ENCODE measurements at regions not wholly inside any gene's neighbourhood (a gene's known extent, or its start where the extent isn't known, plus 50 kb on each side); places are given as distances from the start of the nearest gene placed in this dataset.

DNA sequence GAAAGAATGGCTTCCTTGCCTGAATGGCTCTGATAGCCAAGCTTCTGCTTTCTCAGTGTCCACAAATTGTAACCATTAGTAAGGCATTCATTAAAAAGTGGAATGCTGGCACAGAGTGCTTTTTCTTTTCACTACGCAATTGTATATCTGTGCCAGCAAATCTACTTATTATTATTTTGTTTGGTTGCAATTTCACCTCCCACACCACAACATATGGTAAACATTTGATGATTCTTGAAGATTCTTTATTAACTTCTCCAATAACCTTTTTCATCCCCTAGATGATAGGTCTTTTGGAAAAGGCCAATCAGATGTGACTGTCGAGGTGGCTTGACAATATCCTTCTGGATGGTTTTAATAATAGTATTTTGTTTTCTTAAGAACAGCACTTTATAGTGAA lies 234.1 kb downstream of the TMEM38B start:
- no peak for DNase-seq

DNA sequence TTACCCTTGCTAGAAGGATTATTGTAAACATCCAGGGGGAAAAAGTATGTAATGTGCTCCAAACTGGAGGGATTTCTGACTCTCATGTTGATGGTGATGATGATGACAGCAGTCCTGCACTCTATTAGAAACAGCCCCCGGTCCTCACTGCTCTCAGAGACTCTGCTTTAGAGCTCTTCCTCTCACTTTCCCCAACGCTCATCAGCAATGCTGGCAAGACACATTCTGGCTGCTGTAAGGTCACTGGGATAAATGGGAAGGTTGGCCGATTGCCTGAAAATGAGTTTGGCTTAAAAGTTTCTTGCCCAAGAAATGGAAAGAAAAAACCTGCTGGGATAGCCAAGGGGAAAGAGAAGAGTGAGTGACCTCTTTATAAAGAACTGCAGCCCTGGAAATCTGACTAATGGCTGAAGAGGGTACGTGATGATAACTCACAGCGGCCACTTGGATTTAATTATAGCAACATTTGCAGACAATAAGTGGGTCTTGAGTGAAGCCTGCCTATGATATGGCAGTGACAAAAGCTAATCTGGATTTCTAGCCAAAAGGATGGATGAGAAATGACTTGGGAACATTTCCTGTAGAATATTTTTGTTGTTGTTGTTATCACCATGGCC lies 235.8 kb downstream of the TMEM38B start:
- DNase-seq: peak; percentile 66

DNA sequence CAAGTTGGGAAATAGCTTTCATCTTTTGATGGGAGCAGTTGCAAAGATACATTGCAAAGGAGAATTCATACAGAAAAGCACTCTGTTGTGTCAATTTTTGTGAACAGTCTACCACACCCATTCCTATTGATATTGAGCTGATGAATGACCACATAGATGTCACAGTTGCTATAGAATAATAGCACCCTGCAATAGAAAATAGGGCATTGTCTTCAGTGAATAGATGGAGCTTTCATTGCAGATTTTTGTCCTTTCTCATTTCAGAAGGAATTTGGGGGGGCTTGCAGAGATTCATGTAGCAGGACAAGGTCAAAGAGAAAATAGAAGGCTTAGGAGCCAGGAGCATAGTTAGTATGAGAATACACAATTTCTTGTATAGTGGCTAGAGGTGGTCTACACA lies 237.9 kb downstream of the TMEM38B start:
- DNase-seq: no peak

DNA sequence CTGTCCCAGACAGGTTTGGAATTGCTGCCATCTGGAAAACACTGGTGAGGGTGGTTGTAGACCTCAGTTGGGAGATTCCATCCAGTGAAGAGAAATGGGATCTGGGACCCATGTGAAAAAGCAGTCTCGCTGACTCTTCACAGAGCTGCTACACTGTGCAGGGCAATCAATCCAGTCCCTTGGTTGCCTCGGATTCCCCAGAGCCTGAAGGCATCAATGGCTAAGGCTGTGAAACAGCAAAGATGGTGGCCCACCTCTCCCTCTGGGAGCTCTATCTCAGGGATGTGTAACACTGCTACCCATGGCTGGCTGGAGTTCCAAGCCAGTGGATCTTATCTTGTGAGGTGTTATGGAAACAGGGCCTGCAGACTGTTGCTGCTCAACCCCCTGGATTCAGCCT lies 256.1 kb downstream of the TMEM38B start:
- no peak for DNase-seq

DNA sequence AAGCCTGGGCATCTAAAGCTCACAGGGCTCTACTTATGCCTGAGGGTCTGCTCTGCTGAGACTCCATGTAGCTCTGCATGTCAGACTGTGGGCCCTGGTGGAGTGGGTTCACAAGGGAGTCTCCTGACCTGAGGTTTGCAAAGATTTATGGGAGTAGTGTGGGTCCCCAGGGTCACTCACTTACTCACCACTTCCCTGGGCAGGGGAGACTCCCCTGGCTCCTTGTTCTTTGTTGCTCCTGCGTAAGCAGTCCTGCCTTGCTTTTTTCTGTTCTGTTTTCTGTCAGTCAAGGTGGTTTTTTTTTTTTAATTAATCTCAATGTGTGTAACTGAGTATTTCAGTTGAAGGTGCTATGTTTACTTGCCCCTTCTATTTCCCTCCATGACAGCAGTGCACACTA lies 256.6 kb downstream of the TMEM38B start:
- no peak for DNase-seq

DNA sequence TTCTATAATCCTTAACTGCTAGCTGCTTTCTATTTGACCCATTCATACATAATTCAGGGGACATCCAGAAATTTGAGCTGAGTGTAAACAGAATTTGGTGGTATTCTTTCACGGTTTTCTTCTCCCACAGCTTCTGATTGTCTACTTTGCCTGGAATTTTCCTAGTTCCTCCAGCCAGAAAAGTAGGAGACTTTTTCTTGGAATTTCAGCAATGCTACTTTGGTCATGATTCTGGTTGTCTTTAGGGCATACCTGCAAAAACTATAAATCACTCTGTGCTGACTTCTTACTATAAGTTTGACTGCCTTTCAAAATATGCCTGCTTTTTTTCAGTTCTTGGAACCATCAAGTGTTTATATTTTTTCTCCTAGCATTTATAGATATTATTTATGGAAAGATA lies 260.2 kb downstream of the TMEM38B start:
- no peak for DNase-seq

DNA sequence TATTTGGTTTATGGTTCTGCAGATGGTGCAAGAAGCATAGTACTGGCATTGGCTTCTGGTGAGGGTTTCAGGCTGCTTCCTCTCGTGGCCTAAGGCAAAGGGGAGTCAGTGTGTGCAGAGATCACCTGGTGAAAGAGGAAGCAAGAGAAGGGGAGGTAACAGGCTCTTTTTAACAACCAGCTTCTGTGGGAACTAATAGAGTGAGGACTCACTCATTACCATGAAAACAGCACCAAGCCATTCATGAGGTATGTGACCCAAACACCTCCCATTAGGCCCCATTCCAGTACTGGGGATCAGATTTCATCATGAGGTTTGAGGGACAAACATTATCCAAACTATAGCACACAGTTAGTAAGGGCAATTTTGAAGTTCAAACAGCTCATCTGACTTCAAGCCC lies 263.5 kb downstream of the TMEM38B start:
- no peak for DNase-seq

DNA sequence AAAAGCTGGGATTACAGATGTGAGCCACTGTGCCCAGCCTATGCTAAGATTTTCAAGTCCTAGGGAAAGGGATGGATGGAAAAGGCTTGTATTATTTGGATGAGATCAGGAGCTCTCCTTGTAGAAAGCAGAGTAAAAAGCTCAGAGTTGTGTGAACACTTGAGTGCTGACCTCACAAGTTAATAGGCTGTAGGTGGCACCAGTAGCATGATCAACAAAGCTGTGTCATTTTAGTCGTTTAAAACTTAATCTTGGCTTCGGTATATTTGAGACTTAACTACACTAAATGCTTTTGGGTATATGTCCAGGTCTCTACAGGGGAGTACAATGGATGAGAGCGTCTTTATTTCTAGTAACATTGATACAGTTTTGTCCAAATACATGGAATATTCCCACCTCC lies 264.2 kb downstream of the TMEM38B start:
- DNase-seq: no peak

DNA sequence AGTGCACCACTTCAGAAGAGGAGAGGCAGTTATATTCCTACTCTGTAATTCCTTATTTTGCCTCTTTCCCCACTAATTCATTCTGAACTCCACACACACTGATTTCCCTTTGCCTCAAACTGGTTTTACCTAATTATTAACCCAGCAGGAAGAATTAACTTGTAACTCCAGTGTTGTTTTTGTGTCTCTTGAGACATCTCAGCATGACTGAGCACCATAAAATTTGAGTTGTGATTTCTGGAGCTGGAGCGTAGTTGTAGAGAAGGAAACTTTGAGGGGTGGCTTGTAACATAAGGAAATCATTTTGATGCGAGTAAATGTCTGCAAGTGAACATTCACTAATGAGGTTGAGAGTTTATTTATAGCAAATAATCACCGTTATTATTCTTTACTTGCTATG lies 265.2 kb downstream of the TMEM38B start:
- no peak for DNase-seq

DNA sequence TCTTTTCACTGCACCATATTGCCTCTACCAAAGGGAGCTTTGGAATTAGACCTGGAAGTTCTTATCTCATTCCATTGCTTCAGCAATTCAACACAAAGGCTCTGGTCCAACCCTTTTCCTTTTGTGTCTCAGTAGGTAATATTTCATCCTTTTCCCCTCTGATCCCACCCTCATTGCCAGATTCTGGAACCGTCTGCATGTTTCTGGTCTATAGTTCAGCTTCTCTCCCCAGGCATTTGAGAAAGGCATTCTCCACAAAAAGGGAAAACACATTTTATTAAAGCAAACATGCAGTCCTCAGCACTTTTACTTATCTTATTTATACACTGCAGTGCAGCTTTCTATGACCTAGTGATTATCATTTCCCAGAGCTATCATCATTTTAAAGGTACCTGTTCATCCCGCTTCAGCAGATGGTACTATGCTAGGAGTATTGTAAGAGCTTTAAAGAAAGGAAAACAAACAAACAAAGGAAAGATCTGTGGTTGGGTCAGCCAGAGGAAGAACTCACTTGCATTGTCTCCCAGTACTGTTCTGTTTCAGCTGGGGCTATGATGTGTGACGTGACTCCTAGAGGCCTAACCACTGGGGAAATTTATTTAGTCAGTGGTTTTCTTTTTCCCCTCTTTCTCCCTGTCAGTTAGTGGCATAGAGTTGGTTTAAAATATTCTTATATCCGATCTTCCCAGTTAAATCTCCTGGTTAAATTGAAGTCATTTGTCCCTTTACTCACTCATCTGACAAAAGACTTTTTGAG lies 269.2 kb downstream of the TMEM38B start:
- no peak for DNase-seq

DNA sequence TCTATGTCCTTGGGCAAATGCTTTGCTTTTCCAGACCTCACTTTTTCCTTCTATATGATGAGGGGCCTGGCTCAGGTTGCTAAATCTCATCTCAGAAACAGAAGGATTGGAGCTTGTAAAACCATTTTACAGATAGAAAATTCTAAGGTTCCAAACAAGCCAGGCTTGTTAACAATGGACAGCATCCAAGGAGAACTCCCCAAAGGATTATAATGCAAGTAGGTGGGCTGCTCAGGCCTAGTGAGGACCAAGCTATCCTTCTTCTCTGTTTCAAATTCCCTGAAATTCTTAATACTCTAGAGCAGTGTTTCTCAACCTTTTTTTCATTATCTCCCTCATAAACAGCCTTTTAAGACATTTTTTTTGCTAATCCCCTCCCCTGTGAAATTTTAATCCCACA lies 269.8 kb downstream of the TMEM38B start:
- DNase-seq: no peak

DNA sequence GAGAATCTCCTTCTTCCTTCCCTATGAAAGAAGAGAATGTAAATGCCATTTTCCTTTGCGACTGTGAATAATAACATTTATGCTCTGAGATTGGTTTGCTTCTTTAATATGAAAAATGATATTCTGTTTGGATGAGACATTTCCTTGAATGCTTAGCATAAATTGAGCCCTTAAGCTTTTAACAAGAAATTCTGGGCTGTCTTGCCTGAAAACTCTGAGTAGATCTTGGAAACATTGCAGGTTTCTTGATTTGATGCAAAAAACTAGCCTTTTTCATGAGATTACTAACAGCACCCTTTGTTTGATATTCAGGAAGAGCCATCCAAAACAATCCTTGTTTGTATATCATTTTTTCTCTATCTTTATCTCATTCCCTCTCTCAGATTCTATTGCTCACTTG lies 272.5 kb downstream of the TMEM38B start:
- DNase-seq: no peak

DNA sequence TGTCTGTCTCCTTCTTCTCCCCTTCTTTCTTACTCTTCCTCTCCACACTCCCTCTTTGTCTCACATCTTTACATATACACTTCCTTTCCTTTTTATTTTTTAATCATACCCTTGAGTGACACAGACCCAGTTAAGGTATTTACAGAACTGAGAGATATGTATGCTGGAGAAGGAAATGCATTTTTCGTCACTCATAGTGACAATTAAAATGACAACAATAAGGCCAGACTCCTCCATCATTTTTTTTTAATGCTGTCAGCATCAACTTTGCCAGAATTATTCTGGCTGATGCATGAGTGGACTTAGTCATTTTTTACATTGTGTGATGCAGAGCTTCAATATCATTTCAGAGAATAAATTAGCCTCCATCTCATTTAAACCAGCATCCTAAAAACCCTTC lies 272.9 kb downstream of the TMEM38B start:
- no peak for DNase-seq

DNA sequence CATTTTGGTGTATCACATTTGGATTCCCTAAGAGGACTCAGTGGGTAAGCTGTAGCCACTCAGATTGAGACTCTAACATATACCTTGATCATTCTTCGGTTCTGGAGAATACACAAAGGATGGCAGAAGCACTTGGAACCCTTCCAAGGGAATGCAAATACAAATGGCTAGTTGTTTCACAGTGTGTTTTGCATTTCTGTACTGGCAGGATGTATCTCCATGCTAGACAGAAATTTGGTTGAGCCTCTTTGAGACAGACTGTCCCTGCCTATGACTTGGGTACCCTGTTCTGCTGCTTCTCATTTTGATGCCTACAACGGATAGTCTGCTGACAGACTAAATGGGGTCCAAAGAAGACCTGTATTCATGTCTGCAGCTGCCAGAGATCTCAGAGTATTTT lies 273.5 kb downstream of the TMEM38B start:
- DNase-seq: no peak

DNA sequence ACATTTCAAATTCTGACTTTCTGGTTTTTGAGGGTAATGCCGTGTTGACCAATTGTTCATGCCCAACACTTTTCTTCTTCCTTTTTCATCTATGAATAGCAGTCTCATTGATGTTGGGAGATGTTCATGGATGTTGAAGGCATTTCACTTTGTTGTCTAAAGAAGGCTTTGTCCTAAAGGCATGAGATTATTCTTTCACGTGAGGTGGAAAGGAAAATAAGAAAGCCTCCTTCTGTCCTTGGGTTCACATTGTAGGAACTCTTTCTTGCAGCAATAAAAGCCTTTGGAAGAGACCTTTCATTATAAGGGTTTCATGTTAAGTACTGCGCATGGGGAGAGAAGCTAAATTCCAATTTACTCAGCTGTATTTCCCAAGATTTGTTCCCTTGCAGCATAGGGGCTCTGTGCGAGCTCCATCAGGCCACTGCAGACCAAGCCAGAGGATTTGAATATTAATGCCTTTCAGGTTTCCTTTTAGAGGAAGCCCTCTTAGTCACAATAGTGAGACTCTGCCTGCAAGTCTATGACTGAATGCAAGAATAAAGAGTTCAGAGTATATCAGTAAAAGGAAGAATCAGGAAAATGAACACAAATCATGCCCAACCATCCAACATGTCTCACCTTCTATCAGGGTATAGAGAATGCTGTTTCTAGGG lies 274.6 kb downstream of the TMEM38B start:
- DNase-seq: no peak

DNA sequence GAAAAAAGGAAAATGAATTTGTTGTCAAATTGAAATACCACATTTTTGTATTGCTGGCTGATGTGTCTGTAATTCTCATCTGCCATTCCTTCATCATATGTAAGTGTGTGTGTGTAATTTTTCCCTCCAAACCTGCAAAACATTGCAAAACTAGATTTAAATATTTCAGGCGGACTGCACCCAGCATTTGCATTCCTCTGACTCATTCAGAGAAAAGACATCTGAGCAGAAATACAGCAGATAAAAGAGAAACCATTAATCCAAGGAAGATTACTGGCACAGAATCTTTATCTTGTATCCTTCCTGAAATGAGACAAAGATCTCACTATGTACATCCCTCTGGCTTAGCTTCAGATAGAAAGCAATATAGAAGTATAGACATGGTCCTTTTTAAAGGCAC lies 275.3 kb downstream of the TMEM38B start:
- DNase-seq: no peak

DNA sequence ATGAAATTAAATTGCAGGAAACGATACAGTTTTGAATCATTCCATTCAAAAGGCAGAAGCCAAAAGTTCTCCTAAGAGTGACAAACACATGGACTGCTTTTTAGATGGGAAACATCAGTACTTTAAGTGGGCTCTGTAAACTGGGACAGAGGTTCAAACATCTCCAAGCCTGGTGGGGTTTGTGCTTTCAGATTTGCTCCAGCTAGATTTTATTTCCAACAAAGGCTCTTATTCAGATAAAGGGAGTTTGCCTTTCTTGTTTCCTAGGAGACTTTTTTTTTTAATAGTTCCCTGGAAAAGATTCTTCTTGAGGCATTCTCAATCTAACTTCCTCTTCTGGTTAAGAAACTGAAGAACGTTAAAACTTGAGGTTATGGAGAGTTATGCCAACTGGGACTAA lies 277.6 kb downstream of the TMEM38B start:
- no peak for DNase-seq

DNA sequence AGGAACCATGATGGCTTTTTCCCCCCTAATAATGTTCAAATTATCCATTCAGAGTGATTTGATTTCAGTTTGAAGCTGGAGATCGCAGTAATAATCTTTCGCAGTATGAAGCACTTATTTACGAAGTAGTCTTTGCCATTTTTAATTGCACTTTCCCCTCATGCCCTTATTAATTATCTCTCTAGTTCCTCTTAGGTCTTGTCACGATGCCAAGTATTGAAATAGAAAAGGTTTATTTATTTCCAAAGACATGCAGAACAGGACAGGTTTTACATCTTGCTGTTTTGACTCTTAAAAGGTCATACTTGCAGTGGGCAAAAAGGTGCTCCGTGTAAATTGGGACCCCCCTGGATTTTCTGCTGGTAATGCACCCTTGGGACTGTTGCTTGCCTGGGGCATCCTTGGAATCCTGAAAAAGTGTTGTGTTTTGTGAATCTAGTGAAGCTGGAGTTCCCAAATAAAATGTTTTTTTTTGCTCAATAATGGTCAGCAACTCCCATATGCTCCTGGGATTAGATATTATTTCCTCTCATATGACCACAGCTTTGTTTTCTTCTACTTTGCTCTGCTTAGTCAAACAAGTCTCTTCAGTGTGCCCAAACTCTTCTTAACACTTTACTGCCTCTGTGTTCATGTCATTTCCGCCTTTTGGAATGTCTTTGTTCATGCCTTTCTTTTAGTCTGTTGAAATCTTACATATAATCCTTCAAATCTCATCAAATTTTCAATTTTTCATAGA lies 278.3 kb downstream of the TMEM38B start:
- no peak for DNase-seq

DNA sequence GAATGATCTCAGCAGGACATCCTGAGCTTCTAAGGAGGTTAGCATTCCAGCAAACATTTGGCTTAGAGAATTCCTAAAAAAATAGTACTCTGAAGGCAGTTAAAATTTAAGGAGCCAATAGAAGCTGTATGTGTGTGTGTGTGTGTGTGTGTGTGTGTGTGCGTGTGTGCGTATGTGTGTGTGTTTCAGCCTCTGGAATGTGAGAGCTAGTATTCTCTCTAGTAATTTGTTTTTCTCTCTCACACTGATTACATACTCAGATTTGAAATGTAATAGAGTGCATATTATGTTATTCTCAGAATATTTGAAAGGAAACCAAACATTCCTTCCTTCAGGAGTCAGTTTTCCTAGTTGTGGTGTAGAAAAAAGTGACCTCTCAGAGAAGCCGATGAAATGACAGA lies 279.6 kb downstream of the TMEM38B start:
- DNase-seq: peak; percentile 84

DNA sequence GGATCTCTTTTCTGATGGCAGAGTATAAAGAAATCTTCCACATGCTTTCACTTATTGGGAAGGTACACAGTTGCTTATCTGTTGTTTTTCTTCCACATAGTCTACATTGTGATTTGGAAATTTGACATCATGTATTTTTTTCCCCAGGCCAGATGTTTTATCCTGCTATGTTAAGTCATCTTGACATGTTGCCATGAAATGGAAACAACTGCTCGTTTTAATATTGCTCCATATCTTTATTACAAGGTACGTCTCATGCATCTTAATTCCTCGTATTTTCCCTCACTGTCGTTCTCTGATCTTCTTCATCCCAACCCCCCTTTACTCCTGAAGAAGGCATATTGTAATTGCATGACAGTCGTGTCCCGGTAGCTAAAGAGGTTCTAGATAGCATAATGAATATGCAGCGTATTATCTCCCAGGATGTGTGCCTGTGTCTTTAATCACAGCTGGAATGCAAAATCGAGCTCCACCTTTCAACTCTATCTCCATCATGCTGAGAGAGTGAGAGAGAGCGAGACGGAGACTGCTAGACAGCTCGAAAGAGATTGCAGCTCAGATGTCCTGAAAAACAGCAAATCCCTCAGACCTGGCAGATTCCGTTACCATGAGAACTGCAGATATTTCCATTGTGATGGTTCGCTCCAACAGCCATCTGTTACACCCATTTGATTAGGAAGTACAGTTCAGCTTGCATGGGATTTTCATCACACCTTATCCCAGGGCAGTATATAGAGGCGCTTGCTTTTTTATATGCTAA lies 281.7 kb downstream of the TMEM38B start:
- DNase-seq: peak; percentile 77

DNA sequence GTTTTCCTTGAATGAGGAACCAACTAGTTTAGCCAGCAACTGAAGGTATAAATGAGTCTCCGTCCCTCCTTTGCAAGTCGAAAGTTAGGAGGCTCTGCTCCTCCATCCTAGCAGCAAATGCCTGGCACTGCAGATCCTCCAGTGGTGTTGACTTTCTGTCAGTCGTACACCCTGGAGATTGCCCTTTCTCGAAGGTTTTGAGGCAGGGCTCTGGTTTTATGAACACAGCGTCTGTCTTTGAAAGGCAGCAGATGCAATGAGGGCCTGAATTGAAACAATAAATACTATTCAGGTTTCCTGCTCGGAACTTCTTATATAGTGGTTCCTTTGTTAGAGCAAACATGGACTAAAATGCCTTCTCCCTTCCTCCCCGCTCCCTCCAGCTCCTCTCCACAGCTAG lies 284.0 kb downstream of the TMEM38B start:
- no peak for DNase-seq

DNA sequence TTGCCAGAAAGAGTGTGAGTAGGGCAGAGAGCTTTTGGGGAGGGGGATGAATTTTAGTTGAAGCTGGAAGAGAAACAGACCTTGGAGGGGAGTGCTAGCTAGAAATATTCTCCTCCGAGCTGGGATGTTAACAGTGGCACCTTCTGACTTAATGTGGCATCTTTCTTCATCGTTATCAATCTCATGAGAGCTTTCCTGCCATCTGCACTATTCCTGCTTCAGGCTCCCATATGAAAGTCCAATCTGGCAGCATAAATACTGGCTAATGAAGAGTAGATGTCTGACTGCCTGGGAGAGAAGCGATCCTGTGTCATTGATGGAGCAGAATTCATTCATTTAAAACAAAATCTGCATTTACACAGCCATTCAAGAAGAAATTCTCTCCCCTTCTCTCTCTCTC lies 284.5 kb downstream of the TMEM38B start:
- DNase-seq: no peak

DNA sequence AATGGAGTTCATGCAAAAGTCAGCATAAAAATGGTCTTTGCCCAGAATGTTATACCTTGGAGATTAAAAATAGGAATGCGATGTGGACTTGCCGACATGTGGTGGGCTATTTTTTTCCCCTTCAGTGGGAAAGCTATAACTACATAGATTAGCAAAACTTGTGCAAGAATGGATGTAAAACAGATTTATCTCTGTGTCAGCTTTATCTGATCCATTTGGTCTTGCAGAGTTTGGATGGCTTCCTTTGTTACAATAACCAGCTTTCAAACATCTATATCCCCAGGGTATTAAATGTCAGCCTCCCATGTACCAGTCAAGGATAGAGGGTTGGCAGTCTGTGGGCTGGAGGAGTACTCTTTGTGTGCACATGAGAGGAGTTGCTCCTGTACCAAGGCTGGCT lies 284.9 kb downstream of the TMEM38B start:
- no peak for DNase-seq

All from femur (tissue), 1 donor.